Fibroblast of skin of abdomen (primary cell): ENCODE measurements at regions not wholly inside any gene's neighbourhood (a gene's known extent, or its start where the extent isn't known, plus 50 kb on each side); places are given as distances from the start of the nearest gene placed in this dataset.

Source experiments
- DNase-seq: peaks from one replicate; pipeline ENCODE4 v3.0.0-alpha.2; 2013

- DNase-seq: no peak
Measured at GRCh38 chr1:87933171-87933570, 604.5 kb downstream of the LMO4 start.

- DNase-seq: no peak
Measured at GRCh38 chr1:87935130-87935529, 606.5 kb downstream of the LMO4 start.

- DNase-seq: no peak
Measured at GRCh38 chr1:87937831-87938395, 609.2 kb downstream of the LMO4 start.

GRCh38 chr1:87938631-87939030 is 610.0 kb downstream of the LMO4 start:
- DNase-seq: no peak

DNA sequence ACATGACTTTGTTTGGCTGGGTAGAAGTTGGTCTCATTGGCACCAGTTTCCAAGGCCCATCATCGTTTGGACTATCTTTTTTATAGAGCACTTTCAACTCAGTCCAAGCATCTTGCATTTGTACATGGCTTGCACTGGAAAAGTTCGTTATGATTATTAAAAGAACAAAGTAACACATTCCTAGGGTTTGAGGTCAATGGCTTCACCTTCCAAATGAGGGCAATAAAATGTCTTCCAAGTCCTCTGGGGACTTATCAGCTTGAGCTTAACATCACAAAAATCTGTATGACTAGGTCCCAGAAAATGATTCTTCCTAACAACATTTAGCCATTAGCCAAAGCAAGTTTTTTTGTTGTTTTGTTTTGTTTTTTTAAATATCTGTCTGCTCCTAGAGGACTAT is 610.8 kb downstream of the LMO4 start:
- no peak for DNase-seq

GRCh38 chr1:87940421-87940820 is 611.7 kb downstream of the LMO4 start:
- no peak for DNase-seq

- no peak for DNase-seq
Measured at GRCh38 chr1:87941337-87941946, 612.8 kb downstream of the LMO4 start.

- DNase-seq: peak; percentile 45
Measured at GRCh38 chr1:87942165-87942564, 613.5 kb downstream of the LMO4 start.

- no peak for DNase-seq
Measured at GRCh38 chr1:87949711-87950110, 621.0 kb downstream of the LMO4 start.

GRCh38 chr1:87950369-87950768 is 621.7 kb downstream of the LMO4 start:
- DNase-seq: no peak

DNA sequence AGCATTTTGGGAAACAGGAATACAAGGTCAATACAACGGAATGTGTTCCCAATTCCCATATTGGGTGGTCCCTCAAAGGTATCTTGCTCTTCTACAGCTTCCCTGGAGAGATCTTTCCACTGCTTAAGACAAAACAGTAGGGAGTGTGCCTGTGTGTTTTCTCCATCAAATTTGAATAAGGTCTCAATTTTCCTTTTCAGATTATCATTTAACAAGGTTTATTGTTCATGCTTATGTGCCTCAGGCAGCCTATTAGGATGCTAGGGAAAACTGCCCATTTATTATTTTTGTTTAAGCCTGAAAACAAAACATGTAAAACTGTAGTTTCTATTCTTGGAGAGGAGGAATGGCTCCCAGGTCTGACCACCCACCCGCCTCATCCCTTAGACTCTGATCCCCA is 622.7 kb downstream of the LMO4 start:
- no peak for DNase-seq

GRCh38 chr1:87951852-87952251 is 623.2 kb downstream of the LMO4 start:
- no peak for DNase-seq

DNA sequence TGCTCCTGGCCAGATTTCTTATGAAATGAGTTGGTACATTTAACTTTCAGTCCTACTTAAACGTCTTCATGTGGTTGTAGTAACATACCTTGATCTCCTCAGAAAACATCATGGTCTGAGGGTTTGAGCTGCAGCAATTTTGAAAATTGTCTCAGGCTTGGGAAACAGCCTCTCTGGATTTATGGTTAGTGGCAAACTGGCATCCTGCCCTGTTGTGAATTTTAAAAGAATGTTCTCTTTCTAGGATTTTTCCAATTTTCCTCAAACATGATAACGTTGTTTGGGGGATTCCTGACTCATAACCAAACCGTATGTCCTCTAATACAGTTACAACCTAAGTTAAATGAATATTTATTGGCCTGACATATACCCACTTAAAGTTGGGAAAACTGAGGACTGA is 624.4 kb downstream of the LMO4 start:
- peak; percentile 70 for DNase-seq

- DNase-seq: peak; percentile 81
Measured at GRCh38 chr1:87953732-87954344, 625.2 kb downstream of the LMO4 start.

DNA sequence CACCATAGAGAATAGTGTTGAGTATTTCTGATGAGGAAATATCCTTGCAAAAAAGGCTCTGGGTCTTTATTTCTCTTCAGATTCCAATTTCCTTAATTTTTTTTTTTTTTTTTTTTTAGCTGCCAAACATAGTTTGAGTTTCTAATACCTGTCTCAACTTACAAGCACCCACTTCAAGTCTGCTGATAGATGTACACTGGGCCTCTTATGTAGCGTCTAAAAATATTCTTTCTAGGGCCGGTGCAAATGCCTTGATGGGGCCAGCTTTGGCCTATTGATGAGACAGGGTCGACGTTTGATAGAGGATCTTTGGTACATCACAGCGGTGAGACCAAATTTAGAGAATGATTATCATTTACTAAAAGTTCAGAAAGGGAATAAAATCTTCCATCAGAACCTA is 626.4 kb downstream of the LMO4 start:
- no peak for DNase-seq

- peak; percentile 100 for DNase-seq
Measured at GRCh38 chr1:87956072-87956471, 627.4 kb downstream of the LMO4 start.

DNA sequence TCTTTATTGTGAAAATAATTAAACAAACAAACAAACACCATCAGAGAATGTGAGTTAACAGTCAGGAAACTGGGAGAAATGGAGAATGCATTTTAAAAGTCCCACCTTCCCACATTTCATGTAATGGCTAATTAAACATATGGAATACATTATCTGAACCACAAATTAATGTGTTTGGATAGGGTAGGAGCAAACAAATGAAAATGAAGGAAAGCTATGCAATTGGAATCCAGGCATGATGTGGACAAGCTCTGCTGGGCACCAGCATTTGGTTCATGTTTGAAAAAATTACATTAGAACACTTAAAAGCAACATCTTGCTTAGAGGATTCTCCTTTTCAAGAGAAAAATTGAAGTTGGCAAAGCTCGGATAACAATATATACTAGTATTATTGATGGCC is 628.1 kb downstream of the LMO4 start:
- peak; percentile 84 for DNase-seq

DNA sequence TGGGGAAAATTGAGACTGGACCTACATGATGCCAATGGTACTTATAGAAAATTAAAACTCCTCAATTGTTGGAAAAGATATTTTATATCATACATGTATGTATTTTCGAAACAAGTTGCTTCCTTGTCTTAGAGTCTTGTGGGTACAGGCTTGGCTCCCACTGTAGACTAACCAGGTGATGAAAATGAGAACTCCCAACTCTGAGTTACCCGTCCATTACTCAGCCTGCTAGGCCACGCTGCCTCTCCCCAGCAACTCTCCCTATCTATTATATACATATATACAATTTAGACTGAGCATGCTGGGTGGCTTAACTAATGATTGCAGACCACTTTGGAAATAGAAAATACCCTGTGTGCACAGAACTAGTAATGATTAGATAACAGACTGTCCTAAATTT is 628.7 kb downstream of the LMO4 start:
- no peak for DNase-seq

DNA sequence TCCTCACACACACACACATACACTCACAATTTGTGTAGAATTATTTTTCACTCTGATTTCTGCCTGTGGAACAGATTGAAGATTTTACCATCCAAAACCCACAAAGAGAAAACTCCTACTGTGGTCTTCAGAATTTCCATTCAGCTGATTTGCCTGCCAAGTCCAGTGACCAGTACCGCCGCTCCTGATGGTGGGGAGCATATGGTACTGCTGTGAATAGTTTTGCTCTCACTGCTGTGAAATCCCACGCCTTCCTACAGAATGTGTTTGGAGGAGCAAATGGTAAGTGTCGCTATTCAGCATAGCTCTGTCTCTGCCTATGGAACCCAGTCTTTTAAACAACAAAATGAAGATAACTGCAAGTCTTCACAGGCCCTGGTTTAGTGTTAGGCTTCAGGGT is 629.5 kb downstream of the LMO4 start:
- no peak for DNase-seq

- DNase-seq: no peak
Measured at GRCh38 chr1:87958716-87959115, 630.0 kb downstream of the LMO4 start.

DNA sequence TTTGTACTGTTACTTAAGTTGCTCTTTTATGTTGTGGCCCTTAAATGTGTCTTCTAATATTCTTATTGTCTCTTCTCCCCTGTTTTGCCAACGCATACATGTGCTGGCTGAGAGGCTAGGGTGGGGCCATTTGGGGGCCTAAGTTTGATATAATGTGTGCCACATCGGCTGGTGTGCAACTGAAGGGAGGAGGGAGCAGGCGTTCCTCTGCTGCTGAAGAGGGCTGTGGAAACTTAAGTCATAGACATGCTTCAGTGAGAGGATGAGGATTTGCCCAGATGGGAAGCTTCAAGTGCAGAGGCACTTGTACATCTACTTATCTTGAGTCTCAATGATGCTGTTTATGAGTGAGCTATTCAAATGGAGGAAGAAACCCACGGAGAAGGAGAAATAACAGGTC is 630.6 kb downstream of the LMO4 start:
- no peak for DNase-seq

DNA sequence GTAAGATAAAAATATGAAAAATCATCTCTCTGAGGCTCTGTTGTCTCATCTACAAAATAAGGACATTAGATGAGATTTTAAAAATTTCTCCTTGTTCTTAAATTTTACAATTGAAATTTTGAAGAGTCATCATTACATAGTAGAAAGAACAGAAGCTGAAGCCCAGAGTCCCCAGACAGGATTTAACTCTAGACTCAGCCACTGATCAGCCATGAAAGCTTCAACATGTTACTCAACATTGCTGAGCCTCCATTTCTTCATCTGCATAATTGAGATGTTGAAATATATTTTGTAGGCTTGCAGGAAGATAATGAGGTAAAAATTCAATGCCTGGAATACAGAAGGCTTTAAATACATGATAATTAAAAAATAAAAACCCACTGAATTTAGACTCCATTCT is 633.3 kb downstream of the LMO4 start:
- DNase-seq: no peak

GRCh38 chr1:87963556-87963955 is 634.9 kb downstream of the LMO4 start:
- peak; percentile 88 for DNase-seq

DNA sequence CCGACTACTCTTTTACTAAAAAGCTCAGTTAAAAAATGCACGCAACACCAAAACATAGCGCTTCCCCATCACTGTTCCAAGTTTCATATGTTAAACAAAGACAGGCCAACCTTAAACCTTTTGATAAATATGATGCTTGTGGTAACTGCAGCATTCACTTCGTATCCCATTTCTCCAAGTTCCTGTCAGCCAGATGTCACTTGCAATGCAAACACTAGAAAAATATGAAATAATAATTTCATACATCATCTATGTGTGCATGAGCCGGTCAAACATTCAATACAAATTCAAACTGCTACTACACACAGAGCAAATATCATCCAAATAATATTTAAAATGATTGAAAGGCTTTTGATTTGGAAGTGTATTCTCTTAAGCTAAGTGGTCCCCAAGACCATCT is 636.5 kb downstream of the LMO4 start:
- no peak for DNase-seq
